GM23338 (cell line): ENCODE measurements at regions not wholly inside any gene's neighbourhood (a gene's known extent, or its start where the extent isn't known, plus 50 kb on each side); places are given as distances from the start of the nearest gene placed in this dataset.
A peak's percentile ranks its signal among the peaks of the same experiment; 100 is the strongest.

ENCODE experiments used
- ATAC-seq: fragments of 200-7000 bp; cut with Tn5 transposase; 3 replicates; pipeline ENCODE4 v1.9.1; 2020
- DNase-seq: peaks from one replicate; pipeline ENCODE4 v3.0.0-alpha.2; 2015; ENCODE audit warnings: low spot score
- H2AFZ ChIP-seq: fragments of 200-600 bp; sonication (generic); 2 replicates; pipeline ENCODE4 v1.8.0; 2016; ENCODE audit warnings: antibody characterized with exemption, mild to moderate bottlenecking, moderate library complexity
- H3F3A ChIP-seq: fragments of 200-600 bp; sonication (generic); replicated peaks from 2 replicates; pipeline ENCODE4 v1.8.0; 2017; ENCODE audit warnings: antibody characterized with exemption, mixed run types, low read depth
- H3K27ac ChIP-seq: fragments of 200-600 bp; sonication (generic); 2 replicates; pipeline ENCODE4 v1.6.1; 2016; ENCODE audit warnings: low read depth
- H3K27me3 ChIP-seq: fragments of 200-600 bp; sonication (generic); 2 replicates; pipeline ENCODE4 v1.8.0; 2016; ENCODE audit warnings: mild to moderate bottlenecking, mixed run types, moderate library complexity; ENCODE audit not compliant: insufficient read depth
- H3K36me3 ChIP-seq: fragments of 200-600 bp; sonication (generic); 2 replicates; pipeline ENCODE4 v1.8.0; 2016; ENCODE audit warnings: mild to moderate bottlenecking; ENCODE audit not compliant: insufficient read depth
- H3K4me1 ChIP-seq: fragments of 200-600 bp; sonication (generic); 2 replicates; pipeline ENCODE4 v1.8.0; 2016; ENCODE audit warnings: mild to moderate bottlenecking, moderate library complexity; ENCODE audit not compliant: insufficient read depth
- H3K4me2 ChIP-seq: fragments of 200-600 bp; sonication (generic); 2 replicates; pipeline ENCODE4 v1.7.1; 2017; ENCODE audit warnings: mixed run types
- H3K4me3 ChIP-seq: fragments of 200-600 bp; sonication (generic); 2 replicates; pipeline ENCODE4 v1.6.1; 2016; ENCODE audit warnings: mixed run types
- H3K79me2 ChIP-seq: fragments of 200-600 bp; sonication (generic); replicated peaks from 2 replicates; pipeline ENCODE4 v1.8.0; 2017; ENCODE audit warnings: mild to moderate bottlenecking; ENCODE audit not compliant: insufficient read depth
- H3K9me2 ChIP-seq: fragments of 200-600 bp; sonication (generic); 2 replicates; pipeline ENCODE4 v1.8.0; 2017; ENCODE audit not compliant: insufficient read depth
- H4K20me1 ChIP-seq: fragments of 200-600 bp; sonication (generic); replicated peaks from 2 replicates; pipeline ENCODE4 v1.8.0; 2017; ENCODE audit warnings: mild to moderate bottlenecking; ENCODE audit not compliant: insufficient read depth
- H3K27ac Mint-ChIP-seq: 2 replicates; pipeline ENCODE4 v1.8.0; 2020; ENCODE audit warnings: inconsistent platforms, mild to moderate bottlenecking, moderate library complexity, mixed read lengths
- H3K27me3 Mint-ChIP-seq: 3 replicates; pipeline ENCODE4 v1.8.0; 2022; ENCODE audit warnings: low read depth, mild to moderate bottlenecking, moderate library complexity, mixed read lengths, inconsistent platforms; ENCODE audit not compliant: insufficient read depth, poor library complexity
- H3K36me3 Mint-ChIP-seq: 3 replicates; pipeline ENCODE4 v1.8.0; 2021; ENCODE audit warnings: low read depth, mild to moderate bottlenecking, inconsistent platforms, moderate library complexity, mixed read lengths
- H3K4me1 Mint-ChIP-seq: 3 replicates; pipeline ENCODE4 v1.8.0; 2020; ENCODE audit warnings: mild to moderate bottlenecking, inconsistent platforms, mixed read lengths
- H3K4me3 Mint-ChIP-seq: 3 replicates; pipeline ENCODE4 v1.8.0; 2021; ENCODE audit warnings: moderate library complexity, mild to moderate bottlenecking, inconsistent platforms, mixed read lengths
- H3K9me3 Mint-ChIP-seq: 3 replicates; pipeline ENCODE4 v1.8.0; 2020; ENCODE audit warnings: moderate library complexity, mild to moderate bottlenecking, inconsistent platforms, mixed read lengths
- CREB1 ChIP-seq: fragments of 250-450 bp; sonication (Bioruptor Pico); IDR thresholded peaks from 2 replicates; pipeline ENCODE4 v1.5.0; 2020; ENCODE audit warnings: low read depth, mild to moderate bottlenecking, moderate library complexity
- CTCF ChIP-seq, 2 experiments: fragments of 200-600 bp in 1 of 2; sonication (generic) in 1 of 2; conservative IDR thresholded peaks; 2 replicates each; pipeline versions ENCODE4 v1.5.1 to v1.6.1; 2016 to 2017; ENCODE audit warnings: antibody characterized with exemption in 2 of 2, low read depth in 2 of 2, mild to moderate bottlenecking in 2 of 2, moderate library complexity in 1 of 2
- ETS1 ChIP-seq: IDR thresholded peaks from 2 replicates; pipeline ENCODE4 v1.6.1; 2016; ENCODE audit warnings: antibody characterized with exemption
- EZH2 ChIP-seq: fragments of 200-600 bp; sonication (generic); IDR thresholded peaks from one replicate; pipeline ENCODE4 v1.8.0; 2017; ENCODE audit warnings: antibody characterized with exemption, mild to moderate bottlenecking, low read depth; ENCODE audit not compliant: unreplicated experiment
- EZH2phosphoT487 ChIP-seq: fragments of 200-600 bp; sonication (generic); IDR thresholded peaks from one replicate; pipeline ENCODE4 v1.8.1; 2018; ENCODE audit warnings: antibody characterized with exemption; ENCODE audit not compliant: unreplicated experiment
- JUNB ChIP-seq: IDR thresholded peaks from one replicate; pipeline ENCODE4 v1.6.1; 2016; ENCODE audit warnings: antibody characterized with exemption; ENCODE audit not compliant: unreplicated experiment
- NANOG ChIP-seq: IDR thresholded peaks from 2 replicates; pipeline ENCODE4 v1.6.1; 2016; ENCODE audit warnings: antibody characterized with exemption, borderline replicate concordance
- POLR2AphosphoS5 ChIP-seq: IDR thresholded peaks from 2 replicates; pipeline ENCODE4 v1.6.1; 2016; ENCODE audit warnings: antibody characterized with exemption, low read depth
- REST ChIP-seq: IDR thresholded peaks from one replicate; pipeline ENCODE4 v1.6.1; 2018; ENCODE audit warnings: antibody characterized with exemption; ENCODE audit not compliant: unreplicated experiment
- STAT1 ChIP-seq: IDR thresholded peaks from one replicate; pipeline ENCODE4 v1.6.1; 2016; ENCODE audit warnings: antibody characterized with exemption; ENCODE audit not compliant: unreplicated experiment
- ZNF114 ChIP-seq: fragments of 250-450 bp; sonication (Bioruptor Pico); IDR thresholded peaks from 2 replicates; pipeline ENCODE4 v1.5.0; 2020; ENCODE audit warnings: mild to moderate bottlenecking, moderate library complexity
- ZNF331 ChIP-seq: fragments of 250-450 bp; sonication (Bioruptor Pico); IDR thresholded peaks from 2 replicates; pipeline ENCODE4 v1.5.0; 2020; ENCODE audit warnings: low read depth, mild to moderate bottlenecking, moderate library complexity
- ZNF462 ChIP-seq: fragments of 250-450 bp; sonication (Bioruptor Pico); IDR thresholded peaks from 2 replicates; pipeline ENCODE4 v1.5.0; 2020; ENCODE audit warnings: mild to moderate bottlenecking, moderate library complexity

GRCh38 chr1:198424441-198424840 lies 116.0 kb downstream of the ATP6V1G3 start:
- Histone ChIP-seq H3K4me1 (peaks cover 15% of the 10 kb centered on the region), H3K4me3 (no peak overlapping the region), H3K27ac (no peak overlapping the region), H4K20me1 (no peaks in the 10 kb centered on the region), H3K9me2 (no peaks in the 10 kb centered on the region), H3K79me2 (no peaks in the 10 kb centered on the region), H2AFZ (peak overlapping the region; percentile 29; the same call in 1 of the 2 replicates), H3K4me2 (0 out of 2 replicates have a peak overlapping the region, but pooled peaks have one; percentile 54), H3K36me3 (no peaks in the 10 kb centered on the region), H3K27me3 (no peaks in the 10 kb centered on the region), H3F3A (no peaks in the 10 kb centered on the region)
- Mint-ChIP-seq H3K9me3 (no peaks in the 10 kb centered on the region), H3K4me3 (no peak overlapping the region), H3K27me3 (peaks cover 2% of the 10 kb centered on the region), H3K4me1 (peaks cover 25% of the 10 kb centered on the region; the same call in 2 of the 3 replicates), H3K27ac (peak overlapping the region; percentile 10; the same call in 1 of the 2 replicates), H3K36me3 (no peaks in the 10 kb centered on the region)
- ATAC-seq (no peak), DNase-seq (no peak)
- no peak for TF ChIP-seq ZNF114 (CRISPR knock-in tag)
- no peak for TF ChIP-seq ZNF462 (CRISPR knock-in tag)
- no peak for TF ChIP-seq ZNF331 (CRISPR knock-in tag)
- TF ChIP-seq CREB1 (CRISPR knock-in tag): no peak
- no peak for TF ChIP-seq EZH2
- TF ChIP-seq POLR2AphosphoS5: no peak
- TF ChIP-seq STAT1: no peak
- no peak for TF ChIP-seq ETS1
- TF ChIP-seq REST: no peak
- no peak for TF ChIP-seq JUNB
- TF ChIP-seq NANOG: no peak
- no peak for TF ChIP-seq EZH2phosphoT487
- TF ChIP-seq CTCF (conservative IDR thresholded peaks at IDR 0.05; ENCODE audit: low read depth in 2 of 2): no peak
